A549 (cell line): ENCODE measurements at regions not wholly inside any gene's neighbourhood (a gene's known extent, or its start where the extent isn't known, plus 50 kb on each side); places are given as distances from the start of the nearest gene placed in this dataset.

Experiments
- CHD4 ChIP-seq: fragments of 200-600 bp; sonication (generic); IDR thresholded peaks from 2 replicates; pipeline ENCODE4 v1.6.1; 2016; ENCODE audit warnings: antibody characterized with exemption, mild to moderate bottlenecking, borderline replicate concordance
- CTCF ChIP-seq: fragments of >200 bp; sonication (Bioruptor Twin); formaldehyde crosslinking; IDR thresholded peaks from 3 replicates; pipeline ENCODE4 v1.5.1; 2016
- EHMT2 ChIP-seq: fragments of 200-600 bp; sonication (generic); IDR thresholded peaks from 2 replicates; pipeline ENCODE4 v1.6.1; 2016; ENCODE audit warnings: antibody characterized with exemption, low read depth, mild to moderate bottlenecking, moderate library complexity
- ELK1 ChIP-seq: fragments of 150-350 bp; IDR thresholded peaks from 2 replicates; pipeline ENCODE4 v1.6.1; 2014; ENCODE audit warnings: low read depth, mild to moderate bottlenecking, low read length
- EP300 ChIP-seq, 2 experiments: fragments of >200 bp; sonication (Bioruptor Twin); formaldehyde crosslinking; IDR thresholded peaks; 2 replicates in 1 of 2; 3 replicates in 1 of 2; pipeline ENCODE4 v1.6.1; 2016 to 2017
- ESRRA ChIP-seq: fragments of 150-350 bp; IDR thresholded peaks from 2 replicates; pipeline ENCODE4 v1.6.1; 2014; ENCODE audit warnings: mild to moderate bottlenecking, low read length, borderline replicate concordance
- JUN ChIP-seq, 2 experiments: fragments of >200 bp; sonication (Bioruptor Twin); formaldehyde crosslinking; IDR thresholded peaks; 2 replicates in 1 of 2; 3 replicates in 1 of 2; pipeline ENCODE4 v1.6.1; 2016 to 2017
- POLR2A ChIP-seq: IDR thresholded peaks from 2 replicates; pipeline ENCODE4 v1.6.1; 2012; ENCODE audit warnings: mild to moderate bottlenecking, low read length
- RAD21 ChIP-seq, 2 experiments: fragments of >200 bp in 1 of 2; sonication (Bioruptor Twin) in 1 of 2; formaldehyde crosslinking in 1 of 2; IDR thresholded peaks in 1 of 2; conservative IDR thresholded peaks in 1 of 2; 2 replicates in 1 of 2; 3 replicates in 1 of 2; pipeline ENCODE4 v1.6.1; 2012 to 2018; ENCODE audit warnings: inconsistent platforms in 1 of 2

GRCh38 chr10:114767101-114767985, 54.2 kb upstream of the FHIP2A start:
- TF ChIP-seq POLR2A (no peak), CTCF (no peak), ESRRA (no peak), JUN (IDR thresholded peaks at IDR 0.05) (no peak), ELK1 (no peak), CHD4 (no peak), EHMT2 (no peak), RAD21 (conservative IDR thresholded peaks at IDR 0.05 in 1 of 2, IDR thresholded peaks at IDR 0.05 in 1 of 2) (no peak), EP300 (IDR thresholded peaks at IDR 0.05) (no peak)
